ENCODE measurements at regions not wholly inside any gene's neighbourhood (a gene's known extent, or its start where the extent isn't known, plus 50 kb on each side); places are given as distances from the start of the nearest gene placed in this dataset.

DNA sequence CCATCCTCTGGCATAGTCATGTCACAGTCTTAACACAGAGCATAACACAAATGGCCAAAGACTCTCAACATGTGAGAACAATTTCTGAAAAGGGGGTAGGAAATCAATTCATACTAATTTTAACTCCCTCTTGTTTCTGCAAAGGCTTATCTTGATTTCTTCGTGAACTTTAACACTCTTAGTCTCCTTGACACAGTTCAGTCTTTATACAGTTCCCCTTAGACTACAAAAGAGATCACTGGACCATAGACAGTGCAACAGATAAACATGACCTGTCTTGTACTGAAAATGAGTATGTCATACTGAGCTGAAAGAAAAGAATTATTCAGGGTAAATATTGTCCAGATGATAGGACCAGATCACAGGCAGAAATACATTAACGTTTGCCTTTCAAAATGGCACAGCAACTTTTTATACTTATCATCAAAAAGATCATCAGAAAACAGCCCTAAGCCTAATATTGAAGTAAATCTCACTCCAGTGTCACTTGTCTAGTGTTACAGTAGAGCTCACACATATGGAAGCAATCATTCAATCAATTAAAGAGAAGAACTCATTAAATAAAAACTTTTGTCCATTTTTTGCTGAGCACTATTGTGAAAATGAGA is 56.4 kb upstream of the VRK2 start:
- H3K9me3 ChIP-seq: no peaks in the 10 kb centered on the region
- H3K27me3 ChIP-seq: no peaks in the 10 kb centered on the region

More for the DNA sequence above, 56.4 kb upstream of the VRK2 start:
- H3K36me3 ChIP-seq: no peaks in the 10 kb centered on the region
- H3K4me1 ChIP-seq: no peaks in the 10 kb centered on the region
- intact Hi-C loops (cut with DNase I; ENCODE audit: low total_unique reads): no loop called here
- no peak for DNase-seq
- TF ChIP-seq CTCF (IDR thresholded peaks at IDR 0.05): no peak
- no peak overlapping the region for H3K27ac ChIP-seq
- H3K4me3 ChIP-seq: no peak overlapping the region

All from tibial artery (tissue), 4 donors.